HCT116 (cell line): ENCODE measurements at regions not wholly inside any gene's neighbourhood (a gene's known extent, or its start where the extent isn't known, plus 50 kb on each side); places are given as distances from the start of the nearest gene placed in this dataset.

Experiments used
- ATAC-seq: fragments of 200-7000 bp; cut with Tn5 transposase; 2 replicates; pipeline ENCODE4 v1.9.1; 2020; ENCODE audit warnings: mild to moderate bottlenecking, moderate library complexity
- BruUV-seq: library from RNA; stranded (reverse); fragments of 400-500 nt; replicated peaks from 2 replicates; lab custom pipeline; 2021; lab: Mats Ljungman, UMichigan
- CTCF ChIA-PET: fragments of 300-600 bp; sonication (Branson Sonifier 250); formaldehyde crosslinking; loops from one replicate; lab custom pipeline; 2021; ENCODE audit warnings: antibody characterized with exemption; lab: Charles Lee
- POLR2A ChIA-PET: fragments of 300-600, 350-600 bp; sonication (Branson Sonifier 250); formaldehyde crosslinking; loops from one replicate; lab custom pipeline; 2021; ENCODE audit warnings: antibody characterized with exemption; lab: Charles Lee
- RAD21 ChIA-PET, 2 experiments: fragments of 300-600 bp; sonication (Branson Sonifier 250); formaldehyde crosslinking; loops; one replicate each; lab custom pipeline; 2023; ENCODE audit warnings: low total read pairs in 2 of 2; ENCODE audit not compliant: uncharacterized antibody in 2 of 2, unreplicated experiment in 2 of 2, low non-redundant PET in 1 of 2; lab: Charles Lee
- DNase-seq: peaks from one replicate; pipeline ENCODE4 v3.0.0-alpha.2; 2010; ENCODE audit warnings: low read depth, low spot score
- H2AFZ ChIP-seq: fragments of 200-600 bp; shearing (Covaris generic), sonication (generic); 2 replicates; pipeline ENCODE4 v1.6.1; 2017; ENCODE audit warnings: low read depth, mixed run types, mixed read lengths, antibody characterized with exemption, low read length; ENCODE audit not compliant: poor library complexity, severe bottlenecking
- H3K27ac ChIP-seq: 2 replicates; pipeline ENCODE4 v1.5.1; 2012; ENCODE audit warnings: low read depth, low read length
- H3K27me3 ChIP-seq: fragments of 200-600 bp; sonication (generic); 2 replicates; pipeline ENCODE4 v1.6.1; 2016; ENCODE audit warnings: mixed run types, low read length, mixed read lengths; ENCODE audit not compliant: insufficient read depth
- H3K36me3 ChIP-seq, 2 experiments: fragments of 200-500 bp in 1 of 2; fragments of 200-600 bp in 1 of 2; sonication (Bioruptor generic) in 1 of 2; sonication (generic) in 1 of 2; 2 replicates each; pipeline versions ENCODE4 v1.5.1 to v1.6.1; 2014 to 2016; ENCODE audit warnings: low read length in 2 of 2, inconsistent platforms in 1 of 2, mixed read lengths in 1 of 2, mixed run types in 1 of 2; ENCODE audit not compliant: insufficient read depth in 2 of 2, control insufficient read depth in 1 of 2
- H3K4me1 ChIP-seq, 2 experiments: fragments of 200-600 bp in 1 of 2; sonication (generic) in 1 of 2; 2 replicates each; pipeline versions ENCODE4 v1.5.1 to v1.6.1; 2012 to 2017; ENCODE audit warnings: low read length in 2 of 2, inconsistent platforms in 1 of 2, mild to moderate bottlenecking in 1 of 2, mixed read lengths in 1 of 2, mixed run types in 1 of 2, moderate library complexity in 1 of 2; ENCODE audit not compliant: insufficient read depth in 2 of 2, control insufficient read depth in 1 of 2
- H3K4me2 ChIP-seq: fragments of 200-600 bp; sonication (generic); 2 replicates; pipeline ENCODE4 v1.6.1; 2017; ENCODE audit warnings: mixed run types, low read length, mixed read lengths
- H3K4me3 ChIP-seq, 2 experiments: fragments of 200-600 bp in 1 of 2; sonication (generic) in 1 of 2; replicated peaks in 1 of 2; 2 replicates each; pipeline ENCODE4 v1.5.1; 2011 to 2016; ENCODE audit warnings: low read length in 2 of 2, control low read depth in 1 of 2, low read depth in 1 of 2, mild to moderate bottlenecking in 1 of 2, mixed read lengths in 1 of 2, mixed run types in 1 of 2
- H3K79me2 ChIP-seq: fragments of 200-600 bp; sonication (generic); 2 replicates; pipeline ENCODE4 v1.6.1; 2017; ENCODE audit warnings: mild to moderate bottlenecking, mixed run types, low read length, moderate library complexity, mixed read lengths; ENCODE audit not compliant: insufficient read depth
- H3K9ac ChIP-seq: fragments of 200-600 bp; sonication (generic); 2 replicates; pipeline ENCODE4 v1.6.1; 2016; ENCODE audit warnings: low read length, mixed read lengths
- H3K9me2 ChIP-seq: fragments of 200-600 bp; sonication (generic), shearing (Covaris generic); 2 replicates; pipeline ENCODE4 v1.6.1; 2017; ENCODE audit warnings: mixed run types, mild to moderate bottlenecking, moderate library complexity; ENCODE audit not compliant: insufficient read depth
- H3K9me3 ChIP-seq, 2 experiments: fragments of 200-500 bp in 1 of 2; fragments of 200-600 bp in 1 of 2; sonication (Bioruptor generic) in 1 of 2; sonication (generic) in 1 of 2; 2 replicates each; pipeline ENCODE4 v1.6.1; 2014 to 2017; ENCODE audit warnings: low read length in 2 of 2, mixed read lengths in 2 of 2, inconsistent platforms in 1 of 2, low read depth in 1 of 2, mild to moderate bottlenecking in 1 of 2, mixed run types in 1 of 2, moderate library complexity in 1 of 2; ENCODE audit not compliant: control insufficient read depth in 1 of 2, insufficient read depth in 1 of 2
- H4K20me1 ChIP-seq: fragments of 200-600 bp; sonication (generic), shearing (Covaris generic); 2 replicates; pipeline ENCODE4 v1.6.1; 2017; ENCODE audit warnings: mixed run types, mild to moderate bottlenecking, moderate library complexity; ENCODE audit not compliant: insufficient read depth
- CBX3 ChIP-seq: IDR thresholded peaks from 2 replicates; pipeline ENCODE4 v1.6.1; 2012; ENCODE audit warnings: low read depth
- CEBPB ChIP-seq: IDR thresholded peaks from 2 replicates; pipeline ENCODE4 v1.6.1; 2012; ENCODE audit warnings: low read depth
- EGR1 ChIP-seq: IDR thresholded peaks from 2 replicates; pipeline ENCODE4 v1.6.1; 2012; ENCODE audit warnings: low read depth
- ELF1 ChIP-seq: IDR thresholded peaks from 2 replicates; pipeline ENCODE4 v1.6.1; 2012; ENCODE audit warnings: low read depth, borderline replicate concordance
- EZH2phosphoT487 ChIP-seq: fragments of 200-600 bp; IDR thresholded peaks from 2 replicates; pipeline ENCODE4 v1.6.1; 2018; ENCODE audit warnings: antibody characterized with exemption, borderline replicate concordance
- FOSL1 ChIP-seq: IDR thresholded peaks from 2 replicates; pipeline ENCODE4 v1.6.1; 2012; ENCODE audit warnings: low read depth
- POLR2A ChIP-seq: IDR thresholded peaks from 2 replicates; pipeline ENCODE4 v1.7.0; 2011; ENCODE audit warnings: borderline replicate concordance; ENCODE audit not compliant: insufficient read depth, insufficient read length; ENCODE audit errors: extremely low read depth
- POLR2AphosphoS5 ChIP-seq: IDR thresholded peaks from 2 replicates; pipeline ENCODE4 v1.6.1; 2011; ENCODE audit warnings: mild to moderate bottlenecking, low read depth, low read length, moderate library complexity
- SIN3A ChIP-seq: IDR thresholded peaks from 2 replicates; pipeline ENCODE4 v1.6.1; 2012; ENCODE audit warnings: low read depth
- SRF ChIP-seq: IDR thresholded peaks from 2 replicates; pipeline ENCODE4 v1.6.1; 2012; ENCODE audit warnings: low read depth
- TCF7L2 ChIP-seq: IDR thresholded peaks from 2 replicates; pipeline ENCODE4 v1.7.0; 2011; ENCODE audit warnings: borderline replicate concordance, inconsistent platforms; ENCODE audit not compliant: insufficient read depth, insufficient read length; ENCODE audit errors: extremely low read depth
- ZFX ChIP-seq: fragments of 450-650 bp; IDR thresholded peaks from 2 replicates; pipeline ENCODE4 v1.6.1; 2017
- ZNF274 ChIP-seq: fragments of 200-500 bp; sonication (Bioruptor generic); IDR thresholded peaks from 2 replicates; pipeline ENCODE4 v1.6.1; 2014; ENCODE audit warnings: mild to moderate bottlenecking, low read depth, low read length, inconsistent platforms
- intact Hi-C: fragments of 100-400 bp; cut with micrococcal nuclease; formaldehyde crosslinking; loops from 2 replicates; pipeline ENCODE4 v1.10.0; 2022
- TF ChIP-seq, protein P1 (sequence below), 3 experiments: fragments of 200-600 bp in 1 of 3; sonication (generic) in 1 of 3; IDR thresholded peaks in 2 of 3; conservative IDR thresholded peaks in 1 of 3; 2 replicates each; pipeline ENCODE4 v1.5.1; 2012 to 2017; ENCODE audit warnings: low read depth in 2 of 3, low read length in 2 of 3, antibody characterized with exemption in 1 of 3, borderline replicate concordance in 1 of 3, control low read depth in 1 of 3, mild to moderate bottlenecking in 1 of 3, mixed read lengths in 1 of 3, mixed run types in 1 of 3, moderate library complexity in 1 of 3; ENCODE audit not compliant: insufficient read depth in 1 of 3
- TF ChIP-seq, protein P2 (sequence below): IDR thresholded peaks from 2 replicates; pipeline ENCODE4 v1.6.1; 2012; ENCODE audit warnings: low read depth
- TF ChIP-seq, protein P3 (sequence below): IDR thresholded peaks from 2 replicates; pipeline ENCODE4 v1.6.1; 2012
- TF ChIP-seq, protein P4 (sequence below): IDR thresholded peaks from 2 replicates; pipeline ENCODE4 v1.6.1; 2011; ENCODE audit warnings: mild to moderate bottlenecking, low read length, moderate library complexity; ENCODE audit not compliant: insufficient replicate concordance; ENCODE audit errors: extremely low read depth
- TF ChIP-seq, protein P5 (sequence below): IDR thresholded peaks from 2 replicates; pipeline ENCODE4 v1.6.1; 2012

DNA sequence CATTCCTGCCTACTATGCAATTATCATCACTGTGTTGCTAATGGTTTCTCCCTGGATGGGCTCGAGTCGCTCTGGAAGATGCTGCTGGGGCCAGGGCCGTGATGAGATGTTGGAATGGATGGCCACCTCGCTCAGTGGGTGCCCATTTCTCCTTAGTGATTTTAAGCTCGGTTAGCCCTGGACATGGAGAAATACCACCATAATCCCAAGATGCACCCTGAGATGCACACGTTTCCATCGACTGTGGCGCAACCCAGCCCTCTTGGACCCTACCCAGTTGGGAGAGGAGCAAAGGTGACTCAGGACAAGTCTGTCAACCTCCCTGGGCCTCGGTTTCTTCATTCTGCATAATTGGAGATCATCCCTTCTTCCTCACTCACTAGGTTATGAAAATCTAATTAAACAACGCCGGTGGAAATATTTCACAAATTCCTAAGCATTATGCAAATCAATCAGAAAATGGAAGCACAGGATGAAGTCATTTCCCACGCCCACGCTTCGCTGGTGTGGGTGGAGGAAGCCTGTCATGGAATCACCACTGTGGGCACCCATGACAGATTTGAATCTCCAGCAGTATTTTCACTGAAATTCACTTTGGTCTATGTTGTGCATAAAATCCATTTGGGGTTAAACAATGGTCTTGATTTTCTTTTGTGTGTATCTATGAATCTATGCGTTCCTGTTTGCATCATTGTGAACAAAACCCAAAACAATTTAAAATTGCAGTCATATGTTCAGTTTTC is 195.2 kb downstream of the AXIN2 start:
- BruUV-seq = no TSS peak
- intact Hi-C loops = no loop called here
- ChIA-PET RAD21 (no interaction called here), POLR2A (no interaction called here), CTCF (no interaction called here)
- no peaks in the 10 kb centered on the region for H3K27me3 ChIP-seq
- DNase-seq = no peak
- H3K9ac ChIP-seq = no peak overlapping the region
- H3K36me3 ChIP-seq = no peaks in the 10 kb centered on the region
- no peak overlapping the region for H2AFZ ChIP-seq
- ATAC-seq = no peak
- peaks cover 0 to 10% of the 10 kb centered on the region in 2 experiments; a peak in 1 of 4 replicates for H3K4me1 ChIP-seq
- H3K4me2 ChIP-seq = no peak overlapping the region
- no peak overlapping the region for H3K4me3 ChIP-seq
- H3K27ac ChIP-seq = no peak overlapping the region
- H3K9me3 ChIP-seq = no peaks in the 10 kb centered on the region
- no peaks in the 10 kb centered on the region for H4K20me1 ChIP-seq
- H3K9me2 ChIP-seq = no peaks in the 10 kb centered on the region
- TF ChIP-seq POLR2A (no peak), CBX3 (no peak), ZNF274 (no peak), ZFX (no peak), FOSL1 (no peak), EZH2phosphoT487 (no peak), CEBPB (no peak), SIN3A (no peak), EGR1 (no peak), TCF7L2 (no peak), SRF (no peak), POLR2AphosphoS5 (no peak), ELF1 (no peak)
- TF ChIP-seq, protein P1, sequence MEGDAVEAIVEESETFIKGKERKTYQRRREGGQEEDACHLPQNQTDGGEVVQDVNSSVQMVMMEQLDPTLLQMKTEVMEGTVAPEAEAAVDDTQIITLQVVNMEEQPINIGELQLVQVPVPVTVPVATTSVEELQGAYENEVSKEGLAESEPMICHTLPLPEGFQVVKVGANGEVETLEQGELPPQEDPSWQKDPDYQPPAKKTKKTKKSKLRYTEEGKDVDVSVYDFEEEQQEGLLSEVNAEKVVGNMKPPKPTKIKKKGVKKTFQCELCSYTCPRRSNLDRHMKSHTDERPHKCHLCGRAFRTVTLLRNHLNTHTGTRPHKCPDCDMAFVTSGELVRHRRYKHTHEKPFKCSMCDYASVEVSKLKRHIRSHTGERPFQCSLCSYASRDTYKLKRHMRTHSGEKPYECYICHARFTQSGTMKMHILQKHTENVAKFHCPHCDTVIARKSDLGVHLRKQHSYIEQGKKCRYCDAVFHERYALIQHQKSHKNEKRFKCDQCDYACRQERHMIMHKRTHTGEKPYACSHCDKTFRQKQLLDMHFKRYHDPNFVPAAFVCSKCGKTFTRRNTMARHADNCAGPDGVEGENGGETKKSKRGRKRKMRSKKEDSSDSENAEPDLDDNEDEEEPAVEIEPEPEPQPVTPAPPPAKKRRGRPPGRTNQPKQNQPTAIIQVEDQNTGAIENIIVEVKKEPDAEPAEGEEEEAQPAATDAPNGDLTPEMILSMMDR (IDR thresholded peaks at IDR 0.05 in 2 of 3, conservative IDR thresholded peaks at IDR 0.05 in 1 of 3; ENCODE audit: borderline replicate concordance in 1 of 3, insufficient read depth in 1 of 3, low read depth in 2 of 3, low read length in 2 of 3) = no peak
- TF ChIP-seq, protein P2, sequence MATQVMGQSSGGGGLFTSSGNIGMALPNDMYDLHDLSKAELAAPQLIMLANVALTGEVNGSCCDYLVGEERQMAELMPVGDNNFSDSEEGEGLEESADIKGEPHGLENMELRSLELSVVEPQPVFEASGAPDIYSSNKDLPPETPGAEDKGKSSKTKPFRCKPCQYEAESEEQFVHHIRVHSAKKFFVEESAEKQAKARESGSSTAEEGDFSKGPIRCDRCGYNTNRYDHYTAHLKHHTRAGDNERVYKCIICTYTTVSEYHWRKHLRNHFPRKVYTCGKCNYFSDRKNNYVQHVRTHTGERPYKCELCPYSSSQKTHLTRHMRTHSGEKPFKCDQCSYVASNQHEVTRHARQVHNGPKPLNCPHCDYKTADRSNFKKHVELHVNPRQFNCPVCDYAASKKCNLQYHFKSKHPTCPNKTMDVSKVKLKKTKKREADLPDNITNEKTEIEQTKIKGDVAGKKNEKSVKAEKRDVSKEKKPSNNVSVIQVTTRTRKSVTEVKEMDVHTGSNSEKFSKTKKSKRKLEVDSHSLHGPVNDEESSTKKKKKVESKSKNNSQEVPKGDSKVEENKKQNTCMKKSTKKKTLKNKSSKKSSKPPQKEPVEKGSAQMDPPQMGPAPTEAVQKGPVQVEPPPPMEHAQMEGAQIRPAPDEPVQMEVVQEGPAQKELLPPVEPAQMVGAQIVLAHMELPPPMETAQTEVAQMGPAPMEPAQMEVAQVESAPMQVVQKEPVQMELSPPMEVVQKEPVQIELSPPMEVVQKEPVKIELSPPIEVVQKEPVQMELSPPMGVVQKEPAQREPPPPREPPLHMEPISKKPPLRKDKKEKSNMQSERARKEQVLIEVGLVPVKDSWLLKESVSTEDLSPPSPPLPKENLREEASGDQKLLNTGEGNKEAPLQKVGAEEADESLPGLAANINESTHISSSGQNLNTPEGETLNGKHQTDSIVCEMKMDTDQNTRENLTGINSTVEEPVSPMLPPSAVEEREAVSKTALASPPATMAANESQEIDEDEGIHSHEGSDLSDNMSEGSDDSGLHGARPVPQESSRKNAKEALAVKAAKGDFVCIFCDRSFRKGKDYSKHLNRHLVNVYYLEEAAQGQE = no peak
- TF ChIP-seq, protein P3, sequence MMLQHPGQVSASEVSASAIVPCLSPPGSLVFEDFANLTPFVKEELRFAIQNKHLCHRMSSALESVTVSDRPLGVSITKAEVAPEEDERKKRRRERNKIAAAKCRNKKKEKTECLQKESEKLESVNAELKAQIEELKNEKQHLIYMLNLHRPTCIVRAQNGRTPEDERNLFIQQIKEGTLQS = no peak
- TF ChIP-seq, protein P4, sequence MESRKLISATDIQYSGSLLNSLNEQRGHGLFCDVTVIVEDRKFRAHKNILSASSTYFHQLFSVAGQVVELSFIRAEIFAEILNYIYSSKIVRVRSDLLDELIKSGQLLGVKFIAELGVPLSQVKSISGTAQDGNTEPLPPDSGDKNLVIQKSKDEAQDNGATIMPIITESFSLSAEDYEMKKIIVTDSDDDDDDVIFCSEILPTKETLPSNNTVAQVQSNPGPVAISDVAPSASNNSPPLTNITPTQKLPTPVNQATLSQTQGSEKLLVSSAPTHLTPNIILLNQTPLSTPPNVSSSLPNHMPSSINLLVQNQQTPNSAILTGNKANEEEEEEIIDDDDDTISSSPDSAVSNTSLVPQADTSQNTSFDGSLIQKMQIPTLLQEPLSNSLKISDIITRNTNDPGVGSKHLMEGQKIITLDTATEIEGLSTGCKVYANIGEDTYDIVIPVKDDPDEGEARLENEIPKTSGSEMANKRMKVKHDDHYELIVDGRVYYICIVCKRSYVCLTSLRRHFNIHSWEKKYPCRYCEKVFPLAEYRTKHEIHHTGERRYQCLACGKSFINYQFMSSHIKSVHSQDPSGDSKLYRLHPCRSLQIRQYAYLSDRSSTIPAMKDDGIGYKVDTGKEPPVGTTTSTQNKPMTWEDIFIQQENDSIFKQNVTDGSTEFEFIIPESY = no peak
- TF ChIP-seq, protein P5, sequence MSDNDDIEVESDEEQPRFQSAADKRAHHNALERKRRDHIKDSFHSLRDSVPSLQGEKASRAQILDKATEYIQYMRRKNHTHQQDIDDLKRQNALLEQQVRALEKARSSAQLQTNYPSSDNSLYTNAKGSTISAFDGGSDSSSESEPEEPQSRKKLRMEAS = no peak
- no peaks in the 10 kb centered on the region for H3K79me2 ChIP-seq
